GM19372 (cell line): ENCODE measurements at regions not wholly inside any gene's neighbourhood (a gene's known extent, or its start where the extent isn't known, plus 50 kb on each side); places are given as distances from the start of the nearest gene placed in this dataset.

Experiments used
- ATAC-seq: cut with Tn5 transposase; IDR thresholded peaks from one replicate; pipeline ENCODE4 v1.9.1; 2021; ENCODE audit warnings: mild to moderate bottlenecking, low read depth, moderate library complexity; ENCODE audit not compliant: unreplicated experiment

GRCh38 chr6:8543714-8544113, 108.4 kb upstream of the SLC35B3 start:
- ATAC-seq, result no peak

- ATAC-seq, result no peak
Measured at GRCh38 chr6:8539453-8539852, 104.1 kb upstream of the SLC35B3 start.

GRCh38 chr6:8536122-8536521, 100.8 kb upstream of the SLC35B3 start:
- no peak for ATAC-seq

- no peak for ATAC-seq
Measured at GRCh38 chr6:8535519-8535918, 100.2 kb upstream of the SLC35B3 start.

GRCh38 chr6:8530785-8531435, 95.6 kb upstream of the SLC35B3 start:
- no peak for ATAC-seq

GRCh38 chr6:8529250-8529649, 93.9 kb upstream of the SLC35B3 start:
- ATAC-seq, result no peak

- no peak for ATAC-seq
Measured at GRCh38 chr6:8527818-8528217, 92.5 kb upstream of the SLC35B3 start.

- no peak for ATAC-seq
Measured at GRCh38 chr6:8526624-8527023, 91.3 kb upstream of the SLC35B3 start.

- no peak for ATAC-seq
Measured at GRCh38 chr6:8525370-8525769, 90.0 kb upstream of the SLC35B3 start.

GRCh38 chr6:8513174-8513573, 77.8 kb upstream of the SLC35B3 start:
- no peak for ATAC-seq

- no peak for ATAC-seq
Measured at GRCh38 chr6:8507286-8507685, 71.9 kb upstream of the SLC35B3 start.

- ATAC-seq, result no peak
Measured at GRCh38 chr6:8506126-8506525, 70.8 kb upstream of the SLC35B3 start.

- no peak for ATAC-seq
Measured at GRCh38 chr6:8499540-8499939, 64.2 kb upstream of the SLC35B3 start.

GRCh38 chr6:8494730-8495129, 59.4 kb upstream of the SLC35B3 start:
- no peak for ATAC-seq

GRCh38 chr6:8492536-8493133, 57.3 kb upstream of the SLC35B3 start:
- no peak for ATAC-seq
